ENCODE measurements at regions not wholly inside any gene's neighbourhood (a gene's known extent, or its start where the extent isn't known, plus 50 kb on each side); places are given as distances from the start of the nearest gene placed in this dataset.

GRCh38 chr1:170804419-170804818, 130.9 kb upstream of the MROH9 start:
- TF ChIP-seq CTCF (conservative IDR thresholded peaks at IDR 0.05; ENCODE audit: low read length), result no peak
- no peak for TF ChIP-seq EZH2phosphoT487 (IDR thresholded peaks at IDR 0.05; ENCODE audit: borderline replicate concordance)

Data from Loucy (cell line).